ENCODE measurements at regions not wholly inside any gene's neighbourhood (a gene's known extent, or its start where the extent isn't known, plus 50 kb on each side); places are given as distances from the start of the nearest gene placed in this dataset.

DNA sequence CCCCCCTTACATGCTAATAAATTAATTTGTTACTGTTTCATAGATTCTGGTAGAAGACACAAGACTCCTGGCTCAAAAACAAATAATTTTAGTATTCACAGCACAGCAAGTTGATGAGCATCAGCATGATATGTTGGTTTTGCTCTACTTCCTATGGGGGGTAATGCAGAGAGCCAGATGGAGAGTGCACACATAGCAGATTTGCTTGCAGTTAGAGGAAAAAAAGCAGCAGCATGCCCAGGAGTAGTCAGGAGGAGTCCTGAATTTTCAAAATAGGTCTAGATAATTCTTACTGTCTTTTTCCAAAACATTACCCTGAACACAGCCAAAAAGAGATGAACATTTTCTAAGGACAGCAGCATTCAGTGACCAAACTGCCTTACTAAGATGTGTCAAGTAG, 261.3 kb downstream of the COX7C start:
- DNase-seq (ENCODE audit: low spot score), result no peak

DNA sequence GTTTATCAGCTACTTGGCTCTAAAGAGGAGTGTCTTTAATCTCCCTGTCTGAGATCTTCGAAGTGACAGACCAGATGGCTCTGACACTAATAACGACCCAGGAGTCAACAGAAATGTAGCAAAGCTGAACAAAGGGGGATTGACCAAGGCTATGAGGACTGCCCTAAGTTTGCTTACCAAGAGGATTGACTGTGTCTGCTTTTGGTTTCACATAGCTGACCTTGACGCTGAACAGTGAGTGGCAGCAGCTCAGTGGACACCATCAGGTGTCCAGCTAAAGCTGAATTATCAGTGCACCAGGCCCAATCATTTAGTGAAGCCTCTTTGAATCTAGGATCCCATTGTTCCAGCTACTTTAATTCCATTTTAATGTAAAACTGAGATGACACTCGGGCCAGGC, 262.6 kb downstream of the COX7C start:
- DNase-seq (ENCODE audit: low spot score), result no peak

DNA sequence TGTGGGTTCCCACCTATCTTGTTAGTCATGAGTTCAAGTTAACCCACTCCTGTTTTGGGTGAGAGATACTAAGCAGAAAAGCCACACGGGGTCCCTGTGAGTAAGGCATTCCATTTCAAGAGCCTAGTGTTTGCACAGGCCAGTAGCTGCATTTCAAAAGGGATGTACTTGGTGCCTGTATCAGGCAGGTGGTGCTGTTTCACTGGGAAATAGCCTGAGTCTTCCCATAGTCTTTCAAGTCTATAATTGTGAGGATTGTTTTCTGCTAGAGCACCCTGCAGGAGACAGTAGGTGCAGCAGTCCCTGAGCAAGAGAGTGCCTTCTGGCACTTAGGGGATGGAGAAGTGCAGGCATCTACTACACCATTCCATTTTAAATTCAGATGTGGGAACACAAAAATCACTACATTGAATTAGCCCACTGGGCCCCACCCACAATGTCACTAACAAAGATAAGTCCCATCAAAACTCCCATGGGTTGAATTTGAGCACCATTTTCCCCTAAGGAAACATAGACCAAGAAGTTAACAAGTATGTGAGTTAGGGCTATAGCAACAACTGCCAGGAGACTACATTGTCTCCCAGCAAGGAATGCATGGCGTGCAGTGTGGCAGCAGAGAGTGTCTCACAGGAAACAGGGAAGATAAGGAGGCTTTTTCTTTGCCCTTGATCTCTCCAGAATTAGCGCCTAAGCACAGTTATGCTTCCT, 263.2 kb downstream of the COX7C start:
- peak; percentile 79 for DNase-seq (ENCODE audit: low spot score)

DNA sequence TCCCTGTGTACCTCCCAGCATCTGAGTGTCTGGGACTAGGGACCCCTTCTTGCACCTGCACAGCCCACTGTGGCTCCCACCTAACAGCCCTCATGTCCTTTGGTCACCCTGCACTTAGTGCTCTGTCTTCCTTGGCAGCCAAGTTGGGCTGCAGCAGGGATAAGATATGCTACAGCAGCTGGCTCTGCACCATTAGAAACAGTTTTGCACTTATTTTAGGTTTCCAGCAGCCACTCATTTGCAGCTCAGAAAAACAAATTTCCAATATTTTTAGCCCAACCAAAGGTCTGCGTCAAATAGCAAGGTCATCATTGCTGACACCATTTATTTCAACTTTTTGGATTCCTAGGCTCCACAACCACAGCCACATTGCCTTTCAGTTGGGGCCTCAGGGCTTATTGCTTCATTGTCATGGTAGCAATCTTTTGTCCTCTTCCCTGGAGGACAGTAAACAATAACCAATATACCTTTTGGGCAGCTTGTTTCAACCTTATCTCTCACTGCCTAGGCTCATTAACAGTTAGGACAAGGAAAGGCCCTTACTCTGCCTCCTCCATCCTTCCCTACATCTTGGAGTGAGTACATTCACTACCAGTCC, 263.9 kb downstream of the COX7C start:
- DNase-seq (ENCODE audit: low spot score), result no peak

DNA sequence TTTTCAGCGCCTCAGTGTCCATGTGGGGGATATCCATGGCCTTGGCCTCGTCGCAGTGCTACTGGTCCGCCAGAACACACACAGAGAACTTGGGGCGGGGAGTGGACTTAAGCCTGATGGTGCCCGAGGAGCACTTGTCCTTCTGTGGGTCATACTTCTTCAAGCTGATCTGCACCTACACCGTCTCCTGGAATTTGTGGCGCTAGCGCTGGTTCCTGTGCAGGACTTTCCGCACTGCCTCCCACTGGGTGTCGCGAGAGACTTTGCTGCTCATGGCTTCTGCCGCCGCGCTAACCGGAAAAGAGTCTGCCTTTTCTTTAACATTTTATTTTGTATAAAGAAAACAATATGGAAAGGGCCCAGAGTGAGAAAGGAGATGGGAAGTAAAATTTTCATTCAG, 266.9 kb downstream of the COX7C start:
- no peak for DNase-seq (ENCODE audit: low spot score)

DNA sequence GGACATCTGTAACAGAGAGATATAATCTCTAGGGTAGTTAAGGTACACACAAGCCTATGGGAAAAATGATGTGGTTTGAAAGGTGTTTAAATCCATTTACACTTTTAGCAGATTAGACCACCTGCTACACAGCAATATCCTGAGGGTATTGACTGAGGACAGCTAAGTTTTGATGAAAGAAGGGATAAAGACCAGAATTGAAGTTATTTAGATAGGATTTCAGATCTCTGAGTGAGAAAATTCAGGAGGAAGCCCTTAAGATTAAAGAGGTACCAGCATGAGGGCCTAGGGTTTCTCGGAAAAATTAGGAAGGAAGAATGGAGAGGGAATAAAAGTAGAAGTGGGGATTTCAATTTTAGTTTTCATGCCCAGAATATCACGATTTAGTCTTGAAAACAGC, 267.3 kb downstream of the COX7C start:
- DNase-seq (ENCODE audit: low spot score), result no peak

DNA sequence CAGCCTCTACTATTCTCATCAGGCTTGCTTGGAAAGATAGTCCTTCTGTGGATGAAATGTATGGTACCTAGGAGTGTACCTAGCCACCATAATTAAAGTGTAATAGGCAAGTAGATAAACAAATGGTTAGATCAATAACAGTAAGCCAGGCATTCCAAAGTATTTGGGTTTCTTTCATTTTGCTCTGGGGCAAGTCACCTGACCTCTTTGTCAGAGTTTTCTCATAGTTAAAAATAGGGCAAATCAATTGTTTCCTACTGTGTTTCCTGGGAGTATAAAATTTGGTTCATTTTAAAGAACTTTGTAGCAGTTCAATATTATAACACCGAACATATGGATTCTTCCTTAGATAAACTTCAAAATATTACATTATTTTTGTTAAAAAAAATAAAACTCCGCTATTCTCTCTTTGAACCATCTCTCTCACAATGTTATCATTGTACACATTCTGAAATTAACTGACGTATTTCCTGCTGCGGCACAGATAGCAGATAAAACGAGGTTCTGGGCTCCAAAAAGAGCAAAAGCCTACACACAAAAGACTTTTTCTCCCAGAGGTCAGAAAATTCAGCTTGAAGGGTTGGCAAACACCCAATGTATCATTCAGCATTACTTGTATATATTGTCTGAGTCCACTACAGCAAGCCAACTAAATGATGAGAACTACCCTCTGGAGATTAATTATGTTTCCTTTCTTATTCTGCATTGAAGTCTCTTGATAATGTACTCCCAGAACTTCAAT, 267.9 kb downstream of the COX7C start:
- DNase-seq (ENCODE audit: low spot score), result no peak

DNA sequence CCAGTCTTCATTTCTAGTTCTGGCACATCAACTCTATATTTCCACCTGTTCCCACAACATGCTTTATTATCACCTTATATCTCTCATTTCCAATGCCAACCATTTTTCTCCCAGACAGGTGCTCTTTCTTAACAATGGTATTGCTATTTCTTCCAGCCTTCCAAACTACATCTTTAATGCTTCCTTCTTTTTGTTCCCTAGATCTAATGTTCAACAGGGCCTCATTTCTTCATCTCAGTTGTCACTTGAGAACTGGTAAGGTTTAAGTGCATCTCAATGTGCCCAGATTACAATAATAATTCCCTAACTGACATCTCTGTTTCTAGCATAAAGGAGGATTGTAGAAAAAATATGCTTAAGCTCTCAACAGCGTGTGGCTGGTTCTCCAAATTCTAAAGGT, 272.6 kb downstream of the COX7C start:
- DNase-seq (ENCODE audit: low spot score), result no peak

DNA sequence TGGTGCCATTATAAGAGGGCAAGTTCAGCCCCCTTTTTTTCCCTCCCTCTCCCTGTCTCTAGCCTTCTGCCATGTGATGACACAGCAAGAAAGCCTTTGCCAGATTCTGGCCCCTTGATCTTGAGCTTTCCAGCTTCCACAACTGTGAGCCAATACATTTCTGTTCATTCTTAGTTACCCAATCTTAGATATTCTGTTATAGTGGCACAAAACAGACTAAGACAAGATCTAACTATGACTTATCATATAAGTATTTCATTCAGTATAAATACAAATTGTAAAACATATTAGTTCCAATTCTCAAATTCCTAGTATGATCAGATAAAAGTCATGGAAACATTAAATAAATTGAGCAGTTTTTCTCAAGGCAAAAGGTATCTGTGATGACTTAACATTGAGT, 276.3 kb downstream of the COX7C start:
- no peak for DNase-seq (ENCODE audit: low spot score)

DNA sequence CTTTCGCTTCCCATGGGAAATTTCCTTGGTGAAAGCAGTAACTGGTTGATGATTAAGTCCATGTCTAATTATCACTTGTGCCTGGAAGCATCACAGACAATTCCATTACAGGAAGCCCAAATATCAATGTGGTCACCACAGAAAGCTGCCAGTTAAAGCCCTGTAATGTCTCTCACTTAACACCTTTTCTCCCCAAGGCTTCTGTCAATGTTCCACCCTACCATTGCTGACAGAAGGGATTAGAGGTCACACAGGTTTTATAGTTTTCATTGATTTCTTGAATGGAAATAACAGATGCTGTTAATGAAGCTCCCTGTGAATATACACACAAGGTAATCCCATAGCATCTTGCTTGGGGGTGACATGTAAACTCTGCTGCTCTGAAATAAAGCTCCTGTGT, 279.2 kb downstream of the COX7C start:
- no peak for DNase-seq (ENCODE audit: low spot score)

DNA sequence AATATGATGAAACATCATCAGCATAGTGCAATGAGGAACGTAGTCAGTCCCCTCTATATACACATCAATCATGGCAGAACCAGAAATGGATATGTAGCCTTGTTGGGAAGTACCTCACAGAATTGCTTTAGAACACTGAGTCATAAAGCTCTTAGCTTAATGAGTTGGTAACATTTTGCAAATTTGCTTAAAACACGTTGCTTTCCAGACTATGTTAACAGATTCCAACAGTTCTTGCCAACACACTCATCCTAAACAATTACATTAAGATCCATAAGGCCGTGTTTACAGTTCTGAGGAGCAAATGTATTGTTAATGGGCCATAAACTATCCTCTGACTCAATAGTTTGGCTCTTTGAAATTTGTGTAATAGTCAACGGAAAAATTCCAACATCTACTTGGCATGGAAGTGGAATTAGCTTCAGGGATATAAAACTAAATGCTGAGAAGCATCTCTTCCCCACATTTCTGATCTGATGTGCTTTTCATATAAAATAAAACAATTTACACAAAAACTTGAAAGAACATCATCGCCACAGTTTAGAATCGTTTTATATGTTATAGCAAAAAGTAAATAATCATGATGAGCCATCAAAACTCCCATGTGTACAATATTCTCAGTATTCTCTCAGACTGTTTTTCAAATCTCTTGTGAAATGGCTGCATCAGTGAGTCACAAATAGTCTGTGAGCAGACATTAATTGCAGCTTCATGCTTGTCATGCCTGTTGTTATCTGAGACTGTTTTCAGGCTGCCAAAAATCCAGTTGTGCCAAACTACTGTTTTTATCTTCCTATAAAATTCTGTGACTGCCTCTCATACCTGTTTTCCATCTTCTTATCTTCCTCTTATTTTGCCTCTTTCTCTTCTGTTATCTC, 291.9 kb downstream of the COX7C start:
- no peak for DNase-seq (ENCODE audit: low spot score)

DNA sequence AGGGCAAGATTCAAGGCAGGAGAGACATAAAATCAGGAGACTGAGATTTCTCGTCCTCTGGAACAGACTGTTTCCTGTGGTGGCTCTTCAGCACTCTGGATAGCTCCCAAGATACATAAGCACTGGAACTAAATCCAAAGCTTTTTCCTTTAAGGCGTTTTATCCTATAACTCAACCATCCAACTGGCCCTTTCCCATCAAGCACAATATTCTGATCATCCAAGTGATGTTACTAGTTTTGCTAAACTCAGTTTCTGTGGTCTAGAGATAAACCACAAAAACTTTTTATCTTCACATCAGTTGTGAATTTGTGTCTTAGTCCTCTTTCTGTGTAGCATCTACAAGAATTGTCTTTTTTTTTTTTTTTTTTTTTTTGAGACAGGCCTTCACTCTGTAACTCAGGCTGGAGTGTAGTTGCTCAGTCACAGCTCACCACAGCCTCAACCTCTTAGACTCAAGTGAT, 299.4 kb downstream of the COX7C start:
- peak; percentile 4 for DNase-seq (ENCODE audit: low spot score)

DNA sequence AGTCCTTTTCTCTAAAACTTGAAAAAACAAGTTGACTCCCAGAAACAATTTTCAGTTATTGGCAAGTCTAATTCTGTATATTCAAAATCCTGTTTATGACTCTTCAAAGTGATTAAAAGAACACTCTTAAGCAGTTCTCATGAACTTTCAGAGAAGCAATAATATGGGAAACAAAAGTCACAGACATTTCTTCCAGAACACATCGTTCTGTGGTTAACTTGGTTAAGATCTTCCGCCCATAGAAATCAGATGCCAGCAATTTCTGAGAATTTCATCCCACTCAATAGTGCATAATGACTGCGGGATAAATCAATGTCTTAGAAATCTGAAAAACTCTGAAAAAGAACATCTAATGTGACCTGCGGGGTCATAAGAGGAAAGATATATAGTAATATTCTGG, 300.5 kb downstream of the COX7C start:
- no peak for DNase-seq (ENCODE audit: low spot score)

DNA sequence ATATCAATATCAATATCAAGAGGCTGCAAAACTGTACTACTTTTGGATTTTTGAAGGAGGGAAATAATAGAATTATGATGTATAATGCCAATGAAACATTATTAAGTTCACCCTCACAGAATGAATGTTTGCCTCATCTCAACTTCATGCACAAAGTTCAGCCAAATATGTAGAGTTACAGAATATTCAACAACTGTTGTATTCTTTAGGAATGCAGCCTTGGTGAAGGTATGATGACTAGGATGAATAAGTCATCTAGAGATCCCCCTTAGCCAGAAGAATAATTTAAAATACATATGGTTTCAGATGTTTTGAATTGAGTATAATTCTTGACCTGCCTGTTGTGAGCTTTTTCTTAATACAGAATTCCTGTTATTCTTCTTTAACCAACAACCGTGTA, 308.3 kb downstream of the COX7C start:
- DNase-seq (ENCODE audit: low spot score), result no peak

DNA sequence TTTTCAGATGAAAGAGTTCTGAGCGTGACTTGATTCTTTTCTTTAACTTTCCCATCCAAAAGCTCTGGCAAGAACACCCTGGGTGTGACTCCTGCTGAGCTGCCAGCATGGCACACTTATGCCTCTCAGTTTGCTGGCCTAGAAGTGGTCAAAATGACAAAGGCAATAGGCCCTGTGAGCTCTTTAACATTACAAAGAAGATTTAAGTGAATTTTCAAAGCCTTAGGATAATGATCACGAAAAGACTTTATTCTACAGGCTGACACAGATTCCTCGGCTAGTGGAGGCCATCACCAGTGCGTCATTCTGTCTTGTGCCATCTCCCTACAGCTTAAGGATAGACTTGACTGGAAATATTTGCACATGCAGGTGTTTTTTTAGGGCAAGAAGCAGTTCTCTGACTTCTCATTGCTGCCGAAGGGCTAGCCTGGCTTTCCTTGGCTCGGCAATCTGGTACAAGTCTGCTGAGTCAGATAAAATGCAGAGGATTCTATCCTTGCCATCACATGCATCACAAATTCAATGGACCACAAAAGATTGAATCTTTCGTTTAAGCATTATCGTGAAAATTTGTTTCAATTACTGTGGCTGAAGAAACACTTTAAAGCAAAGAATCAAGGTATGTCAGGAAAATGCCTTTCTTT, 311.5 kb downstream of the COX7C start:
- DNase-seq (ENCODE audit: low spot score), result no peak

DNA sequence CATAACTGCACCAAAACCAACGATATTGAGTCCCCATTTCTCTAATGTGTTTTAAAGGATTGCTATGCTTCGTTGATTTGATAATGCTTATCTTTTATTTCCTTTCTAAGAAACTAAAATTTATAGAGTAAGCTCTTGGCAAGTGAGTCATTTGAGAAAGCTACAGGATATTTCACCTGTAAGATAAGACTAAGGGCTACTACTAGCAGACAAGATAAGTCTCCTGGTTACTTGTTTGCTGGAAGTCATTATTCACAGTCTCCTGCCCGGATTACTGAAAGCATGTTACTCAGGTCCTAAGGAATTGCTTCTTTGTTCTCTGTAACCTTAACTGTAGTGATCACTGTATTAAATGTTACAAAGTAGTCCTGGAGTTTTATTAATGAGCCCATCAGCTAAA, 315.9 kb upstream of the RASA1 start:
- no peak for DNase-seq (ENCODE audit: low spot score)

DNA sequence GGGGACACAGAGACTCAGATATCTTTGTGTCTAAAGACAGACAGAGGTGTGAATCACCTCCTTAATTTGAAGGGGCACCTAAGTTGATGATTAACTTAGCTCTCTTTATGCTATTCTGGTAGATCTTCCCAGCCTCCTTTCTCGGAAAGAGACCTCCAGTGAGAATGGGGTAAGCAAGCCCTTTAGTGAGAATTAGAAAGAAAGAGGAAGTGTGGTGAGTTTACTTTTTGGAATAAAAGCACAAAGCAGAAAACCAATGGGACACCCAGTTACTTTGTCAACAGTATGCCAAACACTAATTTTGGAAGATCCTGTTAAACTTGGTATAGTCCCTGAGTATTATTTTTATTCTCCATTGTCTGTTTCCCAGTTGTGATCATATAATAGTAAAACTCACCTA, 302.8 kb upstream of the RASA1 start:
- no peak for DNase-seq (ENCODE audit: low spot score)

DNA sequence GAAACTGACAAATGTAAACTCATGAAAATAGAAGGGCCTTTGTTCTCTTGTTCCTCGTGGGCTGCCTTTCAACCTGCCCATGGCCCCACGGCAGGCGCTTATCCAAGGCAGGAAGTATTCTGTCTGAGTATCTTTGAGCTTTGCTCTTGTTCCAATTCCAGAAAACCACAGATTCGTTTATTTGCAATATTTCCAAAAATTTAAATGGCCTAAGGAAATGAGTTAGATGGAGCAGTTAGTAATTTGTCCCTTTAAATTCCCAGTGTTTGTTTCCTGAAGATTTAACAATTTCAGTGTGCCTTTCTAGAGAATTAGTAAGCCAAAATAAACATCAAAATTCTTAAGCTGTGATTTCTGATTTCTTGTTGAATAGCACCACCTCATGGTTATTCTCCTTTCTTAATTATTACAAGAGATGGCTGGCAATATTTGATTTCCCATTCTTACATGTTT, 299.4 kb upstream of the RASA1 start:
- peak; percentile 62 for DNase-seq (ENCODE audit: low spot score)

DNA sequence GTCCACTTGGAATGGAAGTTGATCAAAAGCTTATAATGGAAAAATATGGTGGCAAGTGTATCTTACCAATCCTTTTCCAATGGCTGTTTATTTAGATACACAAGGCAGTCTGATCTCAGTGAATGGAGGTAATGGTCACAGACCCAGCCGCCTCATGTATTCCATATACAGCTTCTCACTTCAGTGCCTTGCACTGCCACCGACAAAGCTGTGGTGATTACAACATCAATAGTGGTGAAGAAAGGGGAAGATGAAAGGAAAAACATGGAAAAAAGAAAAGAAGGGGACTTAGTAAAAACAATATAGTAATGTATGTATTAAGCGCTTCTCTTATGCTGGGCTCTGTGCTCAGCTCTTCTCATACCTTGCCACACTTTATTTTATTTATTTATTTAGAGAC, 297.3 kb upstream of the RASA1 start:
- no peak for DNase-seq (ENCODE audit: low spot score)

DNA sequence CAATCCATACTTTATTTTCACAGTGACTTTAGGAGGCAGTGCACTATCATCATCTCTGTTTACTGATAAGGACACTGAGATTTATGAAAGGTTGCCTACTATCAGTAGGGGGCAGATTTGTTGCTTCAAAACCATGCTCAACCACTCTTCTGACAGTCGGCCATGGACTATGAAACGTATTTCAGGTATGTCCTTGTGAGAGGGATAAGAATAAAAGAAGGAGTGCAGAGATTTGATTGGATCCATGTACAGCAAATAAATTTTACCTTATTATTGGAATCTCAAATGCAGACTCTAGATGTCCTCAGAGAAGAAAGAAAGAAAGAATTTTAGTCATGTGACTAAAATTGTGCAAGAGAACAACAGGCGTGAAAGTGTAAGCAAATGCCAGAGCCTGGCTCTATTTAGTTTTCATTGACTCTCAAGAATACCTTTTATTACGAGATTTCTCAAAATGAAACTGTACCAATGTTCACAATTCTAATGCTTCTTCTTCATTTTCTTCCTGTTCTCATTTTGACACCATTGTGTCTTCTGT, 296.6 kb upstream of the RASA1 start:
- peak; percentile 56 for DNase-seq (ENCODE audit: low spot score)

DNA sequence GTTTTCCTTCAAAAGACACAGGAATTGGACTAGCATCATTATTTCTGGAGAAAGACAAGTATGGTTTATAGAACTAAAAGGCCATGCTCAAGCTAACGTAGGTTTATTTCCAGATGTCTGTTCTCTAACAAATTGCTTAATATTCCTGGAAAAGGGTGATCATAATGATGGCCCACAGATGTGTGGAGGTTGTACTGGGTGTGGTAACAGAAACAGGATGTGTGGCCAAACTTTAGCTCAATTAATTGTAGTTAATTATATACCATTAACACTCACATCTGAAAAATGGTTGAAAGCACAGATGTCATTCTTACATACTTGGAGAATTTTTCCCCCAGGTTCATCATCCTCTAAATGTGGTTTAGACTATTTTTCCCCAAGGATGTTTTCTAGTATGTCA, 292.7 kb upstream of the RASA1 start:
- DNase-seq (ENCODE audit: low spot score), result no peak

DNA sequence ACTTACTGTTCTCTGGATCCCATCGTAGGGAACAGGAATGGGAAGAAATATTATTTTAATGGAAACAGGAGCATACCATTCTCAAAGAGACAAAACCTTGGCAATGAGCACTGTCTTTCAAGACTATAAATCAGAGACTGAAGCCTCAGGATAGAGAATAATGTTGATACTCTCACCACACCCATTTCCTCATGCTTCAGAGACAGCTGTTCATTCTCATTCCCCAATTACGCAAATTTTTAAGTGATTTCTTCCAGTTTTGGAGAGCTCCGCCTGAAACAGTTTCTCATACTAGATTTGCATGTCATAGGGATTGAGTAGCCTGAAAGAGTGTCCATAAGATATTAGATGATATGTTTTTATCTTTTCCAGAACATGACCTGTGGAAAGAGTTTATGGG, 290.5 kb upstream of the RASA1 start:
- DNase-seq (ENCODE audit: low spot score), result no peak

Measured in NAMALWA (cell line).